ENCODE measurements at regions not wholly inside any gene's neighbourhood (a gene's known extent, or its start where the extent isn't known, plus 50 kb on each side); places are given as distances from the start of the nearest gene placed in this dataset.

GRCh38 chr10:130780763-130781162, 530.8 kb downstream of the TCERG1L start:
- ChIA-PET CTCF (no interaction called here), POLR2A (no interaction called here)
- H3K27me3 ChIP-seq (ENCODE audit: control insufficient read depth, insufficient read depth, low read length): peaks cover 17% of the 10 kb centered on the region; the same call in 1 of the 2 replicates
- in situ Hi-C loops (cut with HindIII; ENCODE audit: low pct_unique_long_range_greater_than_20kb, low sequenced_read_pairs): no loop called here
- DNase-seq (ENCODE audit: low read depth, low spot score): no peak
- ATAC-seq: no peak
- intact Hi-C loops (cut with micrococcal nuclease; ENCODE audit: unreplicated experiment): no loop called here
- no peak overlapping the region for H3K27ac ChIP-seq (ENCODE audit: low read length)
- no peaks in the 10 kb centered on the region for H3K36me3 ChIP-seq (ENCODE audit: control insufficient read depth, insufficient read depth, low read length)
- H3K4me1 ChIP-seq (ENCODE audit: control insufficient read depth, insufficient read depth, low read length): no peaks in the 10 kb centered on the region
- TF ChIP-seq CTCF (IDR thresholded peaks at IDR 0.05): no peak
- no peak for TF ChIP-seq POLR2AphosphoS5 (IDR thresholded peaks at IDR 0.05; ENCODE audit: low read depth, low read length)
- no peak for TF ChIP-seq SIN3A (IDR thresholded peaks at IDR 0.05; ENCODE audit: borderline replicate concordance, insufficient read depth, low read depth, low read length)
- TF ChIP-seq, protein P1, sequence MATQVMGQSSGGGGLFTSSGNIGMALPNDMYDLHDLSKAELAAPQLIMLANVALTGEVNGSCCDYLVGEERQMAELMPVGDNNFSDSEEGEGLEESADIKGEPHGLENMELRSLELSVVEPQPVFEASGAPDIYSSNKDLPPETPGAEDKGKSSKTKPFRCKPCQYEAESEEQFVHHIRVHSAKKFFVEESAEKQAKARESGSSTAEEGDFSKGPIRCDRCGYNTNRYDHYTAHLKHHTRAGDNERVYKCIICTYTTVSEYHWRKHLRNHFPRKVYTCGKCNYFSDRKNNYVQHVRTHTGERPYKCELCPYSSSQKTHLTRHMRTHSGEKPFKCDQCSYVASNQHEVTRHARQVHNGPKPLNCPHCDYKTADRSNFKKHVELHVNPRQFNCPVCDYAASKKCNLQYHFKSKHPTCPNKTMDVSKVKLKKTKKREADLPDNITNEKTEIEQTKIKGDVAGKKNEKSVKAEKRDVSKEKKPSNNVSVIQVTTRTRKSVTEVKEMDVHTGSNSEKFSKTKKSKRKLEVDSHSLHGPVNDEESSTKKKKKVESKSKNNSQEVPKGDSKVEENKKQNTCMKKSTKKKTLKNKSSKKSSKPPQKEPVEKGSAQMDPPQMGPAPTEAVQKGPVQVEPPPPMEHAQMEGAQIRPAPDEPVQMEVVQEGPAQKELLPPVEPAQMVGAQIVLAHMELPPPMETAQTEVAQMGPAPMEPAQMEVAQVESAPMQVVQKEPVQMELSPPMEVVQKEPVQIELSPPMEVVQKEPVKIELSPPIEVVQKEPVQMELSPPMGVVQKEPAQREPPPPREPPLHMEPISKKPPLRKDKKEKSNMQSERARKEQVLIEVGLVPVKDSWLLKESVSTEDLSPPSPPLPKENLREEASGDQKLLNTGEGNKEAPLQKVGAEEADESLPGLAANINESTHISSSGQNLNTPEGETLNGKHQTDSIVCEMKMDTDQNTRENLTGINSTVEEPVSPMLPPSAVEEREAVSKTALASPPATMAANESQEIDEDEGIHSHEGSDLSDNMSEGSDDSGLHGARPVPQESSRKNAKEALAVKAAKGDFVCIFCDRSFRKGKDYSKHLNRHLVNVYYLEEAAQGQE (IDR thresholded peaks at IDR 0.05; ENCODE audit: insufficient read depth in 1 of 2, low read depth in 2 of 2, low read length in 1 of 2): no peak
- TF ChIP-seq TCF7L2 (IDR thresholded peaks at IDR 0.05; ENCODE audit: low read depth, low read length): no peak
- no peaks in the 10 kb centered on the region for H3K9me3 ChIP-seq (ENCODE audit: control insufficient read depth, insufficient read depth, low read depth, low read length)
- BruUV-seq (replicated peaks): no TSS peak
- H3K4me3 ChIP-seq (ENCODE audit: low read depth in 2 of 2, low read length in 2 of 2): no peak overlapping the region

GRCh38 chr10:130781206-130781605, 530.3 kb downstream of the TCERG1L start:
- ATAC-seq (no peak), DNase-seq (ENCODE audit: low read depth, low spot score) (no peak)
- Histone ChIP-seq H3K9me3 (ENCODE audit: control insufficient read depth, insufficient read depth, low read depth, low read length) (no peaks in the 10 kb centered on the region), H3K27ac (ENCODE audit: low read length) (no peak overlapping the region), H3K4me3 (ENCODE audit: low read depth in 2 of 2, low read length in 2 of 2) (no peak overlapping the region), H3K36me3 (ENCODE audit: control insufficient read depth, insufficient read depth, low read length) (no peaks in the 10 kb centered on the region), H3K4me1 (ENCODE audit: control insufficient read depth, insufficient read depth, low read length) (no peaks in the 10 kb centered on the region), H3K27me3 (ENCODE audit: control insufficient read depth, insufficient read depth, low read length) (peaks cover 17% of the 10 kb centered on the region; the same call in 1 of the 2 replicates)
- ChIA-PET POLR2A (no interaction called here), CTCF (no interaction called here)
- in situ Hi-C loops (cut with HindIII; ENCODE audit: low pct_unique_long_range_greater_than_20kb, low sequenced_read_pairs): no loop called here
- TF ChIP-seq TCF7L2 (IDR thresholded peaks at IDR 0.05; ENCODE audit: low read depth, low read length) (no peak), SIN3A (IDR thresholded peaks at IDR 0.05; ENCODE audit: borderline replicate concordance, insufficient read depth, low read depth, low read length) (no peak), POLR2AphosphoS5 (IDR thresholded peaks at IDR 0.05; ENCODE audit: low read depth, low read length) (no peak), CTCF (IDR thresholded peaks at IDR 0.05) (no peak)
- TF ChIP-seq, protein P1 (IDR thresholded peaks at IDR 0.05; ENCODE audit: insufficient read depth in 1 of 2, low read depth in 2 of 2, low read length in 1 of 2): no peak
- intact Hi-C loops (cut with micrococcal nuclease; ENCODE audit: unreplicated experiment): no loop called here
- BruUV-seq (replicated peaks): no TSS peak
